ENCODE measurements at regions not wholly inside any gene's neighbourhood (a gene's known extent, or its start where the extent isn't known, plus 50 kb on each side); places are given as distances from the start of the nearest gene placed in this dataset.
"Not testable (repeated sequence)": the region's sequence is repeated elsewhere in the genome, so short reads cannot be mapped to it uniquely, and the experiment has no call there.

DNA sequence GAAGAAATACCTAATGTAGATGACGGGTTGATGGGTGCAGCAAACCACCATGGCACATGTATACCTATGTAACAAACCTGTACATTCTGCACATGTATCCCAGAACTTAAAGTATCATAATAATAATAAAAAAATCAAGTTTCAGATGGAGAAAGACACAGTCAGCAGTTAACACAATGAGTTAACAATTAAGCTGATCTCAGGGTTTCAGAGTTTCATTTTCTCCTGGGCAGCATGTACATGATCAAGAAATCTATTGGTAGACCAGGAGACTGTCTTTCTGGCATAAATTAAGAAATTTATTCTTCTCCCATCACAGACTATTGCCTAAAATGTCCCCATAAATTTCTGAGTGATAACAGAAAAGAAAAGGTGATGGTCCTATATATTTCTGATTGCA, 155.3 kb downstream of the RAD51AP2 start:
- no peak for DNase-seq (ENCODE audit: low spot score)

DNA sequence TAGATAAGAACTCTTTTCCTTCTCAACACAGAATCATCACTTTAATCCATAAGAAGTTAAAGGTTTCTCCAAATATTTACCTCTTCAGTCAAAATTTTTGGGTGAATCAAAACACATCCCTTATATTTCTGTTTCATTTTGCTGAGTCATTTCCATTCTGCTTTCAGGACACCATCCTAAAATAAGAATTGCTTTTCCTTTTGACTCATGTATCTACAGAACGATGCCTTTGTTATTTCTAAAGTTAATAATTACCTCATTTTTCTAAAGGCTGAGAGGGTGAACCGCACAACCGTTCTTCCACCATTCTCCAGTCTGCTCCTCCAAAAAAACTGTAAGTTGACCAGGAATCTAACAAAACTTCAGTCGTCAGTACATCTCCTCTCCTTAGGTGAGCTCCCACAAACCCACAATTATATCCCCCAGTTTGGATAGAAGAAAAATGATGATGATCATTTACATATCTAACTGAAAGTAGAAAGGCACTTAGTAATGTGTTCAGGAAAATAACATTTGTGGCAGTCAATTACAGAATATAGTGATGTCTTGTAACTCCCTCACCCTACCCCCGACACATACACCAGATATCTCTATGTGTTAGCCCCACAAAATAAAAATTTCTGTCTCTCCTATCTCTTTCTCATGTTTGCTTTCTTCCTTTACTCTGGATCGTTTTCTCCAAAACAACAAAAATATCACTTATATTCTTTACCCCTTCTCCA, 162.5 kb downstream of the RAD51AP2 start:
- DNase-seq (ENCODE audit: low spot score): no peak

DNA sequence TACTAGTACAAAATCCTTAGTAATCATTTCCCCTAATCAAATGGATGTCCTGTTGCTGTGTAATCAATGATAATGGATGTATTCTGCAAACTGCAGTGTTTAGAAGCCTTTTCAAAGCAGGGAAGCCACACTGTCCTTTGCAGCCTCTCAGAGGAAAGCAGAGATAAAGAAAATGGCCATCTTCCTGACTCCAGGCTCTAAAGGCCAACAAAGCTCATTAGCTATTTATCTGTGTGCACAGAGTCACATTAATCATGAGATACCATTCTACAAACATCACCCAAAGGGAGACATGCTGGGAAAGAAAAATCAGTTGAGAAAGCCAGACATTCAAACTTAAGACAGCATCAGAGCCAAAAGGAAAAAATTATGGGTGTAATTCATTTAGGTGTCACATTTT, 165.0 kb downstream of the RAD51AP2 start:
- DNase-seq (ENCODE audit: low spot score): no peak

DNA sequence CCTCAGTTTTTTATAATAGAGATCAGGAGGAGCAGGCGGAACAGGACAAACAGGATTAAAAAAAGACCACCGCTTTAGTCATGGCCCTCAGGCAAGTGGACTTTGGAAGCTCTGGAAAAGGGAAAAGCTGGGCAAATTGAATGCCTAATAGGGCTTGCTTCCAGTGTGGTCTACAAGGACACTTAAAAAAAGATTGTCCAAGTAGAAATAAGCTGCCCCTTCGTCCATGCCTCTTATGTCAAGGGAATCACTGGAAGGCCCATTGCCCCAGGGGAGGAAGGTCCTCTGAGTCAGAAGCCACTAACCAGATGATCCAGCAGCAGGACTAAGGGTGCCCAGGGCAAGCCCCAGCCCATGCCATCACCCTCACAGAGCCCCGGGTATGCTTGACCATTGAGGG, 175.5 kb downstream of the RAD51AP2 start:
- DNase-seq (ENCODE audit: low spot score): not testable (repeated sequence)

DNA sequence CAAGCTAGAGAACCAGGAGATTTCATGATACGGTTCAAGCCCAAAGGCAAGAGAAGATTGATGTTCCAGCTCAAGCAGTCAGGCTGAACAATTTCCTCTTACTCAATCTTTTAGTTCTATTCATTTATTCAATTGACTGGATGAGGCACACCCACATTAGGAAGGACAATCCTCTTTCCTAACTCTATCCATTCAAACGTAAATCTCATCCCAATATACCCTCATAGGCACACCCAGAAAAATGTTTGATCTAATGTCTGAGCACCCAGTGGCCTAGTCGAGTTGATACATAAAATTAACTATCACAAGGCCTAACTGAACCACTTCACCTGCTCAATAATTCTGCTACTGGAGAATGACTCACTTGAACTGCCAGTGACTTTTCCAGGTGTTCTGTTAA, 180.7 kb downstream of the RAD51AP2 start:
- DNase-seq (ENCODE audit: low spot score): no peak

DNA sequence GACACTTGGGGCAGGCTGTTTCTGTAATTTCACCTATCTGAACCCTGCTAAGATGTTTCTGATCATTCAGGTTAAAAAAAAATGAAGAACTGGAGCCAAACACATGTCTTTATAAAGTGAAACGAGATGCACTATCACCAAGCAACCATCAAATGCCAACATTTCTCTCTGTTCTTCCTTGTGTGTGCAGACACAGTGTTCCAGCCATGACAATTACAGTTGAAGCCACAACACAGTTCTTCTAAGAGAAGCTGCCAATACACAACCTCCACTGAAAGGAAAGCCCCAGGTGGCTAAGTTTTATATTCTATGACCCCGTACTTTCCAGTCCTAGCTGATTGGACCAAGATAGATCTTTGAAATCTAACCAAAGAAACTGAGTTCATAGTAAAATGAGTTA, 181.8 kb downstream of the RAD51AP2 start:
- DNase-seq (ENCODE audit: low spot score): no peak

DNA sequence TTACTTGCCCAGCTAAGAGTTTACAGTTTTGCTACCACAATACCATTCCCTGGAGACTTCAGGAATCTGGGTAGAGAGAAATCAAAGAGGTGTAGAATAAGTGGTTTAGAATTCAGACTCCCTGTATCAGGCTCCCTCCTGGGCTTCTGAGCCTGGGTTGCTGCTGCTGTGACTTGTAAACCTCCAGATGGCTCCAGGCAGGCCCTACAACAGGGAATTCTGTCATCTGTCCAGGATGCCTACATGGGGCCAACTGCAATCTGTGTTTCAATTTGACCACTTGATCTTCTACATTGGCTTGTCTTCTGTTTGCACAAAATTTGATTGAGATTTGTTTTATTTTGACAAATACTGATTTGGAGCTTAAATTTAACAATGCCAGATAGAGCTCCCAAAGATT, 183.9 kb downstream of the RAD51AP2 start:
- DNase-seq (ENCODE audit: low spot score): no peak

DNA sequence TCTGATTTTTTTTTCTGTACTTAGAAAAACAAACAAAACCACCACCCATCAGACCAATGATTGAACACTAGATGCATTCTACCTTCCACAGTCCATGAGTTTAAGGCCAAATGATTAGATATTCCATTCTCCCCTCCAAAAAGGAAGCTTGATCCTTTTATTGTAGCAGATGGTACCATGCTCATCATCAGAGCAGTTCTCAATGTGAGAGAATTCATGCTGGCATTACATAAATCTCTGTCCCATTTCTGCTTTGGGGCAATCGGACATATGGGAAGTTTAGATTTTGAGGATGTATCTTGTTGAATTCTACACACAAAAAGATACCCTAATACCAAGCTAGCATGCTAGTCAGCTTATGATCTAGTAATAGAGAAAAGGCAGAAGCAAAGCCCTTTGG, 186.6 kb downstream of the RAD51AP2 start:
- DNase-seq (ENCODE audit: low spot score): no peak

DNA sequence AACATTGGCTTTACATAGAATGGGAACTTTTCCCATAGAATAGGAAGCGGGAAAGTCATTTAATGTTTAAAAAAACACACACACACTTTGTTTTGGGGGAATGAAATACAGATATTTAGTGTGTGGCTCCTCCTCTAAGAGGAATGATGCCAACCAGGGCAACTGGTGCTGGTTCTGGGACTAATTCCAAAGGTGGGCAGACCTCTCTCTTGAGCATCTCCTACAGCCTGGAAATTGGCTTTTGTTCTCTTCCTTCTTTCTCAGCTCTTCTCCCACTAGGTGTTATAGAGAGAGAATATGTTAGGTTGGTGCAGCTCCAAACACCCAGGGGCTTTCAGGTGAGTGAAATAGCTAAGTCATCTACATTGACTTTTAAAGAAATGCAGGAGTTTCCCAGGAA, 190.1 kb downstream of the RAD51AP2 start:
- no peak for DNase-seq (ENCODE audit: low spot score)

DNA sequence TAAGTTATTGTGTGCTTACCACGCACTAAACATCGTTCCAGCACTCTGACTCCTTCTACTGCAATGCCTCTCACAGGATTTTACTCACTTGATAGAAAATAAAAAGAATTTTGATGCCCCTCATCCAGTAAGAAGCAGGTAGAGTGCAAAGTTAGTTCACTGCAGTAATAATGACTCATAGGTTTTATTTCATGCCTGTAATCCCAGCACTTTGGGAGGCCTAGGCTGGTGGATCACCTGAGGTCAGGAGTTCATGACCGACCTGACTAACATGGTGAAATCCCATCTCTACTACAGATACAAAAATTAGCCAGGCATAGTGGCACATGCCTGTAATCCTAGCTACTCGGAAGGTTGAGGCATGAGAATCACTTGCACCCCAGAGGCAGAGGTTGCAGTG, 190.6 kb downstream of the RAD51AP2 start:
- no peak for DNase-seq (ENCODE audit: low spot score)

DNA sequence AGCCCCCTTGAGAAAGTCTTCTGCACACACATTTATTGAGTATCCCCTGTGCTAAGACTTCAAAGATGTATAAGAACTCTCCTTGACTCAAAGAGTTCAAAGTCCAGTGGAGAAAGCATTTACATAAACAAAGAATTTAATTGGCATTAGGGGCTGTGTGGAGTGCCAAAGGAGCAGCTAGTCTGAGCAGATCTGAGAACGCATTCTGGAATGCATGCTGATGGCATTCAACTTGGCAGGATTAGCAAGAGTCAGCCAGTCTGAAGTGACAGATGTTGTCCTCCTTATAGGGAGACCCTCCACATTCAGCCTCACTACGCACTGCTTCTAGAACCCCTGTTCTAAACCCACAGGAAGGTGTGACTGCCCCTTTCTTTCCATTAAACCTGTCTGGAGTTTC, 191.5 kb downstream of the RAD51AP2 start:
- DNase-seq (ENCODE audit: low spot score): no peak

DNA sequence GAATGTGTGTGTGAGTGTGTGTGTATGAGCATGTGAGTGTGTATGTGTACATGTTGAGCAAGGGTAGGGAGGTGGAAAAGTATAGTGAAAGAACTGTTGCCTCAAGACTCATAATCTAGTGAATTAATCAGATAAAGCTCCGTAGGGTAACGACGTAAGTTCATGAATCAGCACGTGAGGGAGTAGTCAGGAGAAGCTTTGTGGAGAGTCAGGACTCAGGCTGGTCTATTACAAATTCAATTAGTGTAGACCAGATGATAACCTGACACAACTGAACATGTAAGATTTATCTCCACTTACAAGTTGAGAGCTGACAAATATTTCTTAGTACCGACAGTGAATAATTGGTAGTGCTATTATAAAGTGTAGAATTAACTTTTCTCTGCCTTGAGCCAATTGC, 194.5 kb downstream of the RAD51AP2 start:
- no peak for DNase-seq (ENCODE audit: low spot score)

DNA sequence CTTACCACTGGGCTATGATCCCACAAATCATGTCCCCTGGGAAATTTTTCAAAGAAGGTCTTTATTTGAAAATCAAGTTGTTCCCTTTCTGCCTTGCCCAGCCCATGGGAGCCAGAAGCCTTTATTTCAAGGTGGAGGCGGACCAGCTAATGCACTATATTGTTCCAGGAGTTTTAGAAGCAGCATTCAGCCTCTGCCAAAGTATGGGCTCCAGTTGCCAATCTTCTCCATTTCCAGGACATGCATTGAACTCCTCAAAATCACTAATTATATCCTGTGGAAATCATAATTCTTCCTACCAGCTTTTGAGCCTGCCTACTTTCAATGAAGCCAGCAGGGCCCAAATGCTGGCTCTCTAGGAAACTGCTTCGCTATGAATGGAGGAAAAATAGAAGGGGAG, 195.8 kb downstream of the RAD51AP2 start:
- DNase-seq (ENCODE audit: low spot score): no peak

DNA sequence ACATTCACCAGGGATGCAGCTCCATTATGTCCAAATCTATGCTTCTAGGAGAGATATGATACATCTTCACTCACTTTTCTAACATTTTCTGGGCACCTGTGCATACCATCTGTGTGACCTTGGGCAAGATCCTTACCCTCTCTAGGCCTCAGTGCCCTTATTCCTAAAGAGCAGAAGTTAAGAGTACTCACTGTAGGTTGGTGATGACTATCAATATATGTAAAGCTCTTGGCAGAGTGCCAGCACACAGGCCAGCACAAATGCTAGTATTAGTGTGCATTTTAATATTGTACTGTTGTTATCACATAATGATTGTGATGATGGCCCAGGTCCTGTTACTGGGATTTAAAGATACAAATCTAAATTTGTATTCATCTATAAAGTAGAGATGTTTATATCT, 199.2 kb downstream of the RAD51AP2 start:
- no peak for DNase-seq (ENCODE audit: low spot score)

DNA sequence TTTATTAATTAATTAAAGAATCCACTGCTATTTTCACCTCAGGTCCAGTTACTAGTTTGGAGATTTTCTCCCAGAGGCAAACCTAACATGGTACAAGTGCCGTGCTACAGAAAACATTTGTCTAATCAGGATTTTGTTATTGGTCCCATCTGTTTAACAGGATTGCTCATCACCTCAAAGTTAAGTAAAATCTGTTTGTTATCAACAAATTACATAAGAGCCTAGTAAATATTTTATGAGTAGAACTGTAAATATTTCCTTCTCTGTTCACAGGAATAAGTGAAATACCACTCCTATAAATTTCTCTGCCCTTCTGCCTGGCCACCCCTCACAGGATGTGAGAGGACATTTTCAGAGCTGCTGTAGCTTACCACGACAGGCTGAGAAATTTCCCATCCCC, 200.2 kb downstream of the RAD51AP2 start:
- no peak for DNase-seq (ENCODE audit: low spot score)

DNA sequence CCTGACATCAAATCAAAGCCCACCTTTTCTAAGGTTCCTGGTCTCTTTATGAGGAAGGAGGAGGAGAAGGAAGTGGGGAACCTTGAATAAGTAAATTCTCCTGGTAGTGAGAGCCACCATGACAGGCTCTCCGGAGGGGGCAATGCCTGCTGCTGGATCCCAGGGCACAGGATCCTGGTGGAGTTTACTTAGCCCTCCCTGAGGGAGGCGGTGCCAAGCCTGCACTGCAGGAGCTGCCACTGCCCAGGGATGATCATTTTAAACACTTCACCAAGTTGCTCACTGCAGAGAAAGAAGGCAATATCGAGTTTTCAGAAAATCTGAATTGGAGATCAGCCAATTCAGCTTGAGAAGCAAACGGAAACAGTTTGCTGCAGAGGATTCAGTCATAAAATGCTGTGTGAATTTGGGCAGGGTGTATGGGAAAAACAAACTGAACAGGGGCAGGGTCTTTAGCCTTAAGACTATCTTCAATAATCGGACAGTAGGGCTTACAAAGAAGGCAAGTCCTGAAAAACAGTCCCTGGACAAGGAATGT, 200.7 kb downstream of the RAD51AP2 start:
- DNase-seq (ENCODE audit: low spot score): no peak

DNA sequence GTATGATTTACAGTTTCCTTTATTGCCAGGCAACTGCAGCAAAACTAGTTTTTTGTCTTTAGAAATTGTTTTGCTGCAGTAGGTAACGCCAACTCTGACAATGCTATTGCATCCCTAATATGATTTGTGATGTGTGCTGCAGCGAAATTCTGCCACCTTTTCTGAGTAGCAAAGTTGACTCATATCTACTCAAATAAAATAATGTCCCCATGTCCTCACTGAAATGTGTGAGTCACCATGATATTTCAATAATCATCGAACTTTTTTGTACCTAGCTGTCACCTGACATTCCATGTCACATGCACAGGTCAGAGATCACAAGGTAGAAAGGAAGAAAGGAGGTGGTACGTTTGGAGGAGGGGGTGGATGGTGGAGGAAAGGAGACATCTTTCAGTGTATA, 205.0 kb downstream of the RAD51AP2 start:
- DNase-seq (ENCODE audit: low spot score): no peak

DNA sequence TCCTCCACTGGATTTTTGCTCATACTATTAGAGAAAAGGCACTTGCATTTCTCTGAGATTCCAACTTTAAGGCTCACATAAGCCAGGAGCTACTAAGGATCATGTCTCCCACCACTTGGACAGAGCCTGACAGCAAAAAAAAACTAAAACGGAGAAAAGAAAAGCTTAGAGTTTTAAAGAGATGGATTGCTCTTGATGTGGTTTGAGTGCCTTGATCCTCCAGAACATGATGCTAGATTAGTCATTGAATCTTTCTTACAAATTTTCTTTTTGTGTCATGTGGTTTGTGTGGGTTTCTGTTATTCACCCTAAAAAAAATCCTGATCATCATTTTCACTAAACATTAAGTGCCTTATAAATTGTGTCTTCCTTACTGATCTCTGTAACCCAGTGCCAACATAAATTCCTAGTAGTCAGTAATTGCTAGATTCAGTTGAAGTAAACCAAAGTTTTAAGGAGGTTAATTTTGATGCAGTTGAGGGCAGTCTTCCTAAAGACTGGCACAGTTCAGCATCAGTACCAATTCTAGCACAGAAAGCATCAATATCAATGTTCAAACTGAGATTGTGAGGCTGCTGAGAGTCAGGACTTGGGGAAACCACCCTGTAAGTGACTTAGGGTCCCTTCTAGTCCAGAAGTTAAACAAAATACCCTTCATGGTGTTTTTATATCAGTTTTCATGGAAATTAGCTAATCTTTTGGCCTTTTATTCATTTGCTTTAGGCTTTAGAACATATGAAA, 206.3 kb downstream of the RAD51AP2 start:
- DNase-seq (ENCODE audit: low spot score): no peak

DNA sequence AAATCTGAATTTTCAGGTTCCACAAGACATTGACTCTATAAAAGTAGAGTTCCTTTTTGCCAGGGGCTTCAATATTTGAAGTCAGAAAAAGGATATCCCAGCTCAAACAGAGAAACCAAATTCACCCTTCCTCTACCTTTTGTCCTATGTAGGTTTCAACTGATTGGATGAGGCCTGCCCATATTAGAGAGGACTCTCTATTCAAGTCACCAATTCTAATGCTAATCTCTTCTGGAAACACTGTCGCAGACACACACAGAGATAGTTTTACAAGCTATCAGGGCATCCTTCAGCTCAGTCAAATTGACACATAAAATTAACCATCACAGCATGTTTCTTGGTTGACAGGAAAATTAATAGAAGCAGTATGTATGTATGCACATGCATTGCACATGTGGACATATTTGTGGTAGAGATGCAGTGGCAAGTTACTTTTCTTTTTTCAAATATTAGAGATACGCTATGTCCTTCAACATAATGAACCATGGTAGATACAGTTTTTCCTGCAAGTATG, 207.1 kb downstream of the RAD51AP2 start:
- no peak for DNase-seq (ENCODE audit: low spot score)

DNA sequence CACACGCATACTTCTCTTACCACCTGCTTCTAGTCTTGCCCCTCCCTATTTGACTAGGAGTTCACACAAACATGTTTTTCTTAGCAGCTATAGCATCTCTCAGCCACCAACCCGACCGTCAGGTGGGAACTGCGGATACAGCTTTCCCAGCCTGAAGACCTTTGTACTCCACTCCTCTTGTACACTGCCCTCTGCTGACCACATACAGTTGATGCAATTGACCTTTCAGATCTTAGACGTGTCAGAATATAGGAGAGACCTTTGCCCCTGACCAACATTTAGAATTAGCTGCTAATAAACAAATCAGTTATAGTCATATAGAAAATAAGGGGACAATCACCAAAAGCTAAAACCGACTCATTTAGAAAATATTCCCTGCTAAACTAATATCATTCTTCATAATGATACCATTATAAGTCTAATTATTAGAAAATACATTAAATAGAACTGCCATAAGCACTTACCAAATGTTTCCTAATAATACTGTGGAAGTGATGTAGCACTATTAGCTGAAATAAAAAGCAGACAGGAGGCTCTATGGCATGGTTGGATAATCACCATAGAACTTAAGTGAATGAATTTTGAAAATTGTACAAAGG, 208.4 kb downstream of the RAD51AP2 start:
- no peak for DNase-seq (ENCODE audit: low spot score)

DNA sequence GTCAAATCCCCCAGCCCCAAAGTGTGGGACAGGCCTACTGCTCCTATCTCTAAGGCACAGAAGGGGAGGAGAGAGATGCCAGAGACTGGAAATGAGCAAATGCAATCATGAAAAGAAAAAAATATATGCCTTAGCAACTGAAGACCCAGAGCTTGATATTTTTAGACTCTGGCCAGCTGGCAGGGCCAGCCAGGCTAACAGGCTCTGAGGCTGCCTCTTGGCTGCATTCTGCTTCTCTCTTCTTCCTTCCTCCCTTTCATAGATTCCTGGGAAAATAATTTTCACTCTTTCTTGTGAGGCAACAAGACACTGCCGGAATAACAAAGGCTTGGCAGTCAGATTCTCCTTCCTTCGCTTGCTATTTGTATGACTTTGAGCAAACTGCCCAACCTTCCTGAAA, 209.1 kb downstream of the RAD51AP2 start:
- DNase-seq (ENCODE audit: low spot score): no peak

DNA sequence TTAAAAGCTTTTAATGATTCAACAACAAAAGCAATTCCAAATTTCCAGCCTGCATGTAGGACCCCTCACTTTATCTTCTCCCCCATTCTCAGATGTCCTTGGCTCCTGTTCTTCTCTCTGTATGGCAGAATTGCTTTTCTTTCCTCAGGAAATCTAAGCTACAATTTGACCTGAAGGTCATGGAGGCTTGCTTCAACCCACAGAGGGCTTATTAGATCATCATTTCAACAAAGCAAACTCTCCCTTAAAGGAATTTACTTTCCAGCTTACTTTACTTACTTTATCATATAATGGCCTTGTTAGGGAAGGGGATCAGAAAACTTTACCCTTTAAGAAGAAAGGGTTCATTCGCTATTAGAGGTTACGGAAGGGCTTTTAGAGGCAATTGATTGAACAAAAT, 211.5 kb downstream of the RAD51AP2 start:
- no peak for DNase-seq (ENCODE audit: low spot score)

DNA sequence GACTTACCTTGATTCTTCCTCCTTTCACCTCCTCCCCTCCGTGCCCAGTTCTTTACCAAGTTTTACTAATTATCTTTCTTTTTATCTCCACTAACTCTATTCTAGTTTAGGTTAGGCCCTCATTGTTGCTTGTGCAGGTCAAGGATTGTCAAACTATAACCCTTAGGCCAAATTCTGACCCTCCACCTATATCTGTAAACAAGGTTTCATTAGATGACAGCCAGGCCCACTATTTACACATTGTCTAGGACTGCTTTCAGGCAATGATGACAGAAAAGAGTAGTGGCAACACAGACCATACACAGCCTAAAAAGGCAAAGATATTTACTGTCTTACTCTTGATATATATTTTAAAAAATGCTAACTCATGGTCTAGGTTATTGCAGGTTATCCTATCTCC, 212.0 kb downstream of the RAD51AP2 start:
- DNase-seq (ENCODE audit: low spot score): no peak
